Endothelial cell of umbilical vein (primary cell): ENCODE measurements at regions not wholly inside any gene's neighbourhood (a gene's known extent, or its start where the extent isn't known, plus 50 kb on each side); places are given as distances from the start of the nearest gene placed in this dataset.

Experiments
- BruUV-seq: library from RNA; stranded (reverse); fragments of 400-500 nt; replicated peaks from 2 replicates; lab custom pipeline; 2021; lab: Mats Ljungman, UMichigan
- CTCF ChIA-PET: fragments of 300-600, 350-600 bp; sonication (Branson Sonifier 250); formaldehyde crosslinking; loops from one replicate; lab custom pipeline; 2021; ENCODE audit warnings: antibody characterized with exemption, inconsistent platforms; lab: Charles Lee
- POLR2A ChIA-PET: fragments of 300-600, 350-600 bp; sonication (Branson Sonifier 250); formaldehyde crosslinking; loops from one replicate; lab custom pipeline; 2021; ENCODE audit warnings: antibody characterized with exemption, inconsistent platforms; lab: Charles Lee
- DNase-seq: peaks from one replicate; pipeline ENCODE4 v3.0.0-alpha.2; 2011; ENCODE audit warnings: low read depth, low spot score
- FAIRE-seq: peaks from 2 replicates; lab custom pipeline; 2011; peaks lifted over from hg19 to GRCh38; lab: Jason Lieb, UNC
- H2AFZ ChIP-seq: 2 replicates; pipeline ENCODE4 v1.6.0; 2012; ENCODE audit warnings: low read depth, low read length, control low read depth, inconsistent platforms
- H3K27ac ChIP-seq: 2 replicates; pipeline ENCODE4 v1.5.1; 2011; ENCODE audit warnings: low read depth, mild to moderate bottlenecking, control low read depth, low read length, moderate library complexity; ENCODE audit not compliant: insufficient read depth
- H3K27me3 ChIP-seq, 2 experiments: 2 replicates each; pipeline versions ENCODE4 v1.6.0 to v1.6.1; 2011; ENCODE audit warnings: low read length in 2 of 2, mixed read lengths in 1 of 2; ENCODE audit not compliant: control insufficient read depth in 2 of 2, insufficient read depth in 2 of 2
- H3K36me3 ChIP-seq, 2 experiments: 2 replicates in 1 of 2; 3 replicates in 1 of 2; pipeline ENCODE4 v1.5.1; 2011; ENCODE audit warnings: low read length in 2 of 2, mild to moderate bottlenecking in 1 of 2, moderate library complexity in 1 of 2; ENCODE audit not compliant: control insufficient read depth in 2 of 2, insufficient read depth in 2 of 2; ENCODE audit errors: extremely low read depth in 1 of 2
- H3K4me1 ChIP-seq: 3 replicates; pipeline ENCODE4 v1.5.1; 2011; ENCODE audit warnings: mild to moderate bottlenecking, low read length; ENCODE audit not compliant: control insufficient read depth, insufficient read depth; ENCODE audit errors: extremely low read depth
- H3K4me2 ChIP-seq: 2 replicates; pipeline ENCODE4 v1.6.1; 2011; ENCODE audit warnings: low read length, control low read depth, mixed read lengths; ENCODE audit not compliant: insufficient read depth
- H3K4me3 ChIP-seq, 3 experiments: fragments of 200-600 bp in 1 of 3; sonication (generic), shearing (Covaris generic) in 1 of 3; replicated peaks in 1 of 3; 2 replicates each; pipeline ENCODE4 v1.5.1; 2011 to 2016; ENCODE audit warnings: control low read depth in 3 of 3, low read length in 3 of 3, mild to moderate bottlenecking in 2 of 3, inconsistent platforms in 1 of 3, low read depth in 1 of 3, moderate library complexity in 1 of 3; ENCODE audit not compliant: insufficient read depth in 1 of 3
- H3K79me2 ChIP-seq: 2 replicates; pipeline ENCODE4 v1.6.0; 2012; ENCODE audit warnings: low read length, inconsistent platforms; ENCODE audit not compliant: control insufficient read depth, insufficient read depth
- H3K9ac ChIP-seq: replicated peaks from 2 replicates; pipeline ENCODE3; 2011; ENCODE audit warnings: low read length, control low read depth; ENCODE audit not compliant: insufficient read depth; ENCODE audit errors: extremely low read depth
- H3K9me1 ChIP-seq: replicated peaks from 3 replicates; pipeline ENCODE4 v1.6.0; 2011; ENCODE audit warnings: mild to moderate bottlenecking, low read length; ENCODE audit not compliant: control insufficient read depth, insufficient read depth; ENCODE audit errors: extremely low read depth
- H3K9me3 ChIP-seq: replicated peaks from 2 replicates; pipeline ENCODE4 v1.5.1; 2012; ENCODE audit warnings: low read length, inconsistent platforms; ENCODE audit not compliant: control insufficient read depth, insufficient read depth
- H4K20me1 ChIP-seq: replicated peaks from 2 replicates; pipeline ENCODE3; 2011; ENCODE audit warnings: mild to moderate bottlenecking, low read length; ENCODE audit not compliant: control insufficient read depth, insufficient read depth; ENCODE audit errors: extremely low read depth
- EZH2 ChIP-seq: IDR thresholded peaks from 2 replicates; pipeline ENCODE4 v1.6.1; 2012; ENCODE audit warnings: borderline replicate concordance, low read depth, mild to moderate bottlenecking, moderate library complexity, low read length, inconsistent platforms; ENCODE audit not compliant: severe bottlenecking
- FOS ChIP-seq: IDR thresholded peaks from 2 replicates; pipeline ENCODE4 v1.6.1; 2011; ENCODE audit warnings: mild to moderate bottlenecking, low read length, moderate library complexity, borderline replicate concordance; ENCODE audit not compliant: insufficient read depth
- GATA2 ChIP-seq: IDR thresholded peaks from 2 replicates; pipeline ENCODE4 v1.7.0; 2011; ENCODE audit warnings: low read depth, mild to moderate bottlenecking, moderate library complexity, mixed read lengths, low read length; ENCODE audit not compliant: insufficient read length, insufficient read depth
- JUN ChIP-seq: IDR thresholded peaks from 2 replicates; pipeline ENCODE4 v1.6.1; 2011; ENCODE audit warnings: borderline replicate concordance, low read depth; ENCODE audit not compliant: insufficient read length, insufficient read depth
- MYC ChIP-seq: IDR thresholded peaks from one replicate; pipeline ENCODE4 v1.6.1; 2011; ENCODE audit warnings: mild to moderate bottlenecking, low read depth, low read length
- POLR2A ChIP-seq: IDR thresholded peaks from 2 replicates; pipeline ENCODE4 v1.6.1; 2012; ENCODE audit warnings: low read depth, mild to moderate bottlenecking, control low read depth, low read length
- POLR2AphosphoS5 ChIP-seq: IDR thresholded peaks from 2 replicates; pipeline ENCODE4 v1.6.1; 2012; ENCODE audit warnings: low read depth, mild to moderate bottlenecking, control low read depth, low read length, moderate library complexity; ENCODE audit not compliant: insufficient read depth
- dilution Hi-C: fragments of 300-500 bp; cut with MboI; formaldehyde crosslinking; loops from one replicate; pipeline ENCODE4 v1.15.0; 2019; ENCODE audit warnings: low sequenced_read_pairs; ENCODE audit not compliant: extremely low pct_ligation_motif_present
- intact Hi-C: fragments of 100-400 bp; cut with micrococcal nuclease; formaldehyde crosslinking; loops from one replicate; pipeline ENCODE4 v1.10.0; 2022
- TF ChIP-seq, protein P1 (sequence below), 2 donors: IDR thresholded peaks; 1 replicate in 1 of 2; 2 replicates in 1 of 2; pipeline ENCODE4 v1.5.1; 2011; ENCODE audit warnings: low read length in 2 of 2, mild to moderate bottlenecking in 2 of 2, moderate library complexity in 2 of 2, control low read depth in 1 of 2, inconsistent platforms in 1 of 2, low read depth in 1 of 2; ENCODE audit not compliant: insufficient read depth in 1 of 2; ENCODE audit errors: extremely low read depth in 1 of 2
- TF ChIP-seq, protein P2 (sequence below): IDR thresholded peaks from 2 replicates; pipeline ENCODE4 v1.6.1; 2011; ENCODE audit not compliant: insufficient read depth, insufficient read length

DNA sequence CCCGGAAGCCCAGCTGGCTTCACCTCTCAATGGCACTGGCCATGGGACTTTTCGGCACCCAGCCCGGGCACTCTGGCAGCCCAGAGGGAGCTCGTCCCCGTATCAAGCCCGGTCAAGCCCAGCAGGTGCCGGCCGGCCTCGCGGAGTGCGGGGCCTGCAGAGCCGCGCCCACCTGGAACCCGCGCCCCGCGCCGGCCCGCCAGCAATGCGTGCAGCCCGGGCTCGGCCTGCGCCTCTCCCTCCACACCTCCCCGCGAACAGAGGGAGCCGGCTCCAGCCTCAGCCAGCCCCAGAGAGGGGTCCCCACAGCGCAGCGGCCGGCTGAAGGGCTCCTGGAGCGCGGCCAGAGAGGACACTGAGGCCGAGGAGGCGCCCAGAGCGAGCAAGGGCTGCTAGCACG lies 133.6 kb upstream of the FRG1 start:
- dilution Hi-C loops = no loop called here
- peaks cover 4% of the 10 kb centered on the region for H3K9me3 ChIP-seq
- no peaks in the 10 kb centered on the region for H3K9me1 ChIP-seq
- TF ChIP-seq MYC (no peak), GATA2 (no peak)
- TF ChIP-seq, protein P1, sequence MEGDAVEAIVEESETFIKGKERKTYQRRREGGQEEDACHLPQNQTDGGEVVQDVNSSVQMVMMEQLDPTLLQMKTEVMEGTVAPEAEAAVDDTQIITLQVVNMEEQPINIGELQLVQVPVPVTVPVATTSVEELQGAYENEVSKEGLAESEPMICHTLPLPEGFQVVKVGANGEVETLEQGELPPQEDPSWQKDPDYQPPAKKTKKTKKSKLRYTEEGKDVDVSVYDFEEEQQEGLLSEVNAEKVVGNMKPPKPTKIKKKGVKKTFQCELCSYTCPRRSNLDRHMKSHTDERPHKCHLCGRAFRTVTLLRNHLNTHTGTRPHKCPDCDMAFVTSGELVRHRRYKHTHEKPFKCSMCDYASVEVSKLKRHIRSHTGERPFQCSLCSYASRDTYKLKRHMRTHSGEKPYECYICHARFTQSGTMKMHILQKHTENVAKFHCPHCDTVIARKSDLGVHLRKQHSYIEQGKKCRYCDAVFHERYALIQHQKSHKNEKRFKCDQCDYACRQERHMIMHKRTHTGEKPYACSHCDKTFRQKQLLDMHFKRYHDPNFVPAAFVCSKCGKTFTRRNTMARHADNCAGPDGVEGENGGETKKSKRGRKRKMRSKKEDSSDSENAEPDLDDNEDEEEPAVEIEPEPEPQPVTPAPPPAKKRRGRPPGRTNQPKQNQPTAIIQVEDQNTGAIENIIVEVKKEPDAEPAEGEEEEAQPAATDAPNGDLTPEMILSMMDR (IDR thresholded peaks at IDR 0.05; ENCODE audit: extremely low read depth in 1 of 2, insufficient read depth in 1 of 2, low read depth in 1 of 2, low read length in 2 of 2) = no peak
- H3K36me3 ChIP-seq = no peaks in the 10 kb centered on the region
- no peak overlapping the region for H2AFZ ChIP-seq
- H3K4me3 ChIP-seq = no peak overlapping the region
- no peaks in the 10 kb centered on the region for H3K27me3 ChIP-seq
- DNase-seq = no peak
- H3K4me2 ChIP-seq = no peak overlapping the region
- ChIA-PET POLR2A (no interaction called here), CTCF (no interaction called here)
- H3K4me1 ChIP-seq = no peaks in the 10 kb centered on the region
- H4K20me1 ChIP-seq = no peaks in the 10 kb centered on the region
- H3K27ac ChIP-seq = no peak overlapping the region
- FAIRE-seq = no peak
- intact Hi-C loops = no loop called here
- no peak overlapping the region for H3K9ac ChIP-seq
- no TSS peak for BruUV-seq
- H3K79me2 ChIP-seq = no peaks in the 10 kb centered on the region

DNA sequence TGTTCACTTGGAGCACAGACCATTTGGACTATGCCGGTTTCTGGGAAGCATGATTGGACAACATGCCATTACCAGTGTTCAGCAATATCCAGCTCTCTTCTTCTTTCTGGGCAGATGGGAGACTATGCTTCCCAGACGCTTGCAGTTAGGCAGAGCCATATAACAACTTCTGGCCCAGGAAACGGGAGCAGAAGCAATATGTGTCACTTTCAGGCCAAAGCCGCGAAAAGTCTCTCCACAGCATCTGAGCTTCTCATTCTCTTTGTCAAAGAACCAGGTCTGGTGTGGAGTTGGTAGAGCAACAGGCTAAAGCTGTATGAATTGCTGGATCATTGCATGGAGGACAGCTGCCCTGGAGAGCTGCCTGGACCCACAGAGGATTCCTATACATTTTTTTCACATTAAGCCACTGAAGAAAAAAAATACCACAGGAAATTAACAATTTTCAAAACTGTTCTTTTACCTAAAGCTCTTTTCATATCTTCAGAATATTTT lies 131.4 kb upstream of the FRG1 start:
- Histone ChIP-seq H3K4me1 (no peaks in the 10 kb centered on the region), H2AFZ (no peak overlapping the region), H3K79me2 (no peaks in the 10 kb centered on the region), H3K4me3 (no peak overlapping the region), H3K27me3 (no peaks in the 10 kb centered on the region), H3K9me1 (no peaks in the 10 kb centered on the region), H3K9me3 (peaks cover 6% of the 10 kb centered on the region), H3K4me2 (no peak overlapping the region), H3K27ac (no peak overlapping the region), H3K9ac (no peak overlapping the region), H4K20me1 (no peaks in the 10 kb centered on the region), H3K36me3 (no peaks in the 10 kb centered on the region)
- POLR2A ChIA-PET = no interaction called here
- intact Hi-C loops = no loop called here
- dilution Hi-C loops = no loop called here
- no peak for DNase-seq
- no TSS peak for BruUV-seq
- FAIRE-seq = no peak
- TF ChIP-seq, protein P2, sequence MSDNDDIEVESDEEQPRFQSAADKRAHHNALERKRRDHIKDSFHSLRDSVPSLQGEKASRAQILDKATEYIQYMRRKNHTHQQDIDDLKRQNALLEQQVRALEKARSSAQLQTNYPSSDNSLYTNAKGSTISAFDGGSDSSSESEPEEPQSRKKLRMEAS = no peak
- TF ChIP-seq, protein P1 (IDR thresholded peaks at IDR 0.05; ENCODE audit: extremely low read depth in 1 of 2, insufficient read depth in 1 of 2, low read depth in 1 of 2, low read length in 2 of 2) = no peak
- TF ChIP-seq MYC (no peak), FOS (no peak), JUN (no peak), POLR2AphosphoS5 (no peak), POLR2A (no peak), GATA2 (no peak), EZH2 (no peak)
- CTCF ChIA-PET = no interaction called here
